Ishikawa (cell line): ENCODE measurements at regions not wholly inside any gene's neighbourhood (a gene's known extent, or its start where the extent isn't known, plus 50 kb on each side); places are given as distances from the start of the nearest gene placed in this dataset.

Experiments
- CEBPB ChIP-seq: IDR thresholded peaks from 2 replicates; pipeline ENCODE4 v1.6.1; 2012
- CREB1 ChIP-seq: IDR thresholded peaks from 2 replicates; pipeline ENCODE4 v1.6.1; 2012; ENCODE audit warnings: low read depth
- EP300 ChIP-seq: IDR thresholded peaks from 2 replicates; pipeline ENCODE4 v1.6.1; 2012; ENCODE audit warnings: borderline replicate concordance
- FOXM1 ChIP-seq: IDR thresholded peaks from 2 replicates; pipeline ENCODE4 v1.6.1; 2012; ENCODE audit warnings: low read depth, borderline replicate concordance
- NFIC ChIP-seq: IDR thresholded peaks from 2 replicates; pipeline ENCODE4 v1.6.1; 2012
- RAD21 ChIP-seq: IDR thresholded peaks from 2 replicates; pipeline ENCODE4 v1.6.1; 2012; ENCODE audit warnings: low read depth
- TAF1 ChIP-seq: IDR thresholded peaks from 2 replicates; pipeline ENCODE4 v1.6.1; 2012; ENCODE audit warnings: low read depth, mild to moderate bottlenecking
- TCF12 ChIP-seq: IDR thresholded peaks from 2 replicates; pipeline ENCODE4 v1.6.1; 2012; ENCODE audit warnings: low read depth
- TEAD4 ChIP-seq: IDR thresholded peaks from 2 replicates; pipeline ENCODE4 v1.6.1; 2012
- YY1 ChIP-seq: IDR thresholded peaks from 2 replicates; pipeline ENCODE4 v1.6.1; 2012; ENCODE audit warnings: low read depth
- ZBTB7A ChIP-seq: IDR thresholded peaks from 2 replicates; pipeline ENCODE4 v1.6.1; 2012; ENCODE audit warnings: low read depth
- TF ChIP-seq, protein P1 (sequence below): IDR thresholded peaks from 2 replicates; pipeline ENCODE4 v1.6.1; 2012
- TF ChIP-seq, protein P2 (sequence below): IDR thresholded peaks from 2 replicates; pipeline ENCODE4 v1.6.1; 2012
- TF ChIP-seq, protein P3 (sequence below): IDR thresholded peaks from 2 replicates; pipeline ENCODE4 v1.6.1; 2012; ENCODE audit warnings: low read depth, mild to moderate bottlenecking

DNA sequence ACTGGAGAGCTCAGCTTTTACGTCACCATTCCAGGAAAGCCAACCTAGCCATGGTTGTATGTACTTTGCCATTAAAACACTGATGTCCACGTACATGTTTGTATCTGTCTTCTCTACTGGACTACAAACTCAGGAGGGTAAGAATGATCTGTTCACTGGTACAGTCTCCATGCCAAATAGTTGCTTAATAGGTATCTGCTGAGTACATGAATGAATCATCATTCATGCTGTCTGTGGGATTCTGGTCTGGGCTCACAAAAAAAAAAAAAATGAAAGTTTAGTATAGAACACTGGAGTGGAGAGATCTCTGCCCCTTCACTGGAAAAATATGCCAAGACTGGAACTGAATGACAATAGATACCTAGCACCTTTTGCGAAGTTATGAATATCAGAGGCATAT lies 102.6 kb upstream of the ITGA4 start:
- TF ChIP-seq YY1 (no peak), EP300 (no peak), CEBPB (no peak), TEAD4 (no peak), ZBTB7A (no peak), RAD21 (no peak), TAF1 (no peak), CREB1 (no peak), FOXM1 (no peak), TCF12 (no peak), NFIC (no peak)
- TF ChIP-seq, protein P1, sequence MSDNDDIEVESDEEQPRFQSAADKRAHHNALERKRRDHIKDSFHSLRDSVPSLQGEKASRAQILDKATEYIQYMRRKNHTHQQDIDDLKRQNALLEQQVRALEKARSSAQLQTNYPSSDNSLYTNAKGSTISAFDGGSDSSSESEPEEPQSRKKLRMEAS, result no peak
- TF ChIP-seq, protein P2, sequence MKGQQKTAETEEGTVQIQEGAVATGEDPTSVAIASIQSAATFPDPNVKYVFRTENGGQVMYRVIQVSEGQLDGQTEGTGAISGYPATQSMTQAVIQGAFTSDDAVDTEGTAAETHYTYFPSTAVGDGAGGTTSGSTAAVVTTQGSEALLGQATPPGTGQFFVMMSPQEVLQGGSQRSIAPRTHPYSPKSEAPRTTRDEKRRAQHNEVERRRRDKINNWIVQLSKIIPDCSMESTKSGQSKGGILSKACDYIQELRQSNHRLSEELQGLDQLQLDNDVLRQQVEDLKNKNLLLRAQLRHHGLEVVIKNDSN, result no peak
- TF ChIP-seq, protein P3, sequence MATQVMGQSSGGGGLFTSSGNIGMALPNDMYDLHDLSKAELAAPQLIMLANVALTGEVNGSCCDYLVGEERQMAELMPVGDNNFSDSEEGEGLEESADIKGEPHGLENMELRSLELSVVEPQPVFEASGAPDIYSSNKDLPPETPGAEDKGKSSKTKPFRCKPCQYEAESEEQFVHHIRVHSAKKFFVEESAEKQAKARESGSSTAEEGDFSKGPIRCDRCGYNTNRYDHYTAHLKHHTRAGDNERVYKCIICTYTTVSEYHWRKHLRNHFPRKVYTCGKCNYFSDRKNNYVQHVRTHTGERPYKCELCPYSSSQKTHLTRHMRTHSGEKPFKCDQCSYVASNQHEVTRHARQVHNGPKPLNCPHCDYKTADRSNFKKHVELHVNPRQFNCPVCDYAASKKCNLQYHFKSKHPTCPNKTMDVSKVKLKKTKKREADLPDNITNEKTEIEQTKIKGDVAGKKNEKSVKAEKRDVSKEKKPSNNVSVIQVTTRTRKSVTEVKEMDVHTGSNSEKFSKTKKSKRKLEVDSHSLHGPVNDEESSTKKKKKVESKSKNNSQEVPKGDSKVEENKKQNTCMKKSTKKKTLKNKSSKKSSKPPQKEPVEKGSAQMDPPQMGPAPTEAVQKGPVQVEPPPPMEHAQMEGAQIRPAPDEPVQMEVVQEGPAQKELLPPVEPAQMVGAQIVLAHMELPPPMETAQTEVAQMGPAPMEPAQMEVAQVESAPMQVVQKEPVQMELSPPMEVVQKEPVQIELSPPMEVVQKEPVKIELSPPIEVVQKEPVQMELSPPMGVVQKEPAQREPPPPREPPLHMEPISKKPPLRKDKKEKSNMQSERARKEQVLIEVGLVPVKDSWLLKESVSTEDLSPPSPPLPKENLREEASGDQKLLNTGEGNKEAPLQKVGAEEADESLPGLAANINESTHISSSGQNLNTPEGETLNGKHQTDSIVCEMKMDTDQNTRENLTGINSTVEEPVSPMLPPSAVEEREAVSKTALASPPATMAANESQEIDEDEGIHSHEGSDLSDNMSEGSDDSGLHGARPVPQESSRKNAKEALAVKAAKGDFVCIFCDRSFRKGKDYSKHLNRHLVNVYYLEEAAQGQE, result no peak
